BE2C (cell line): ENCODE measurements at regions not wholly inside any gene's neighbourhood (a gene's known extent, or its start where the extent isn't known, plus 50 kb on each side); places are given as distances from the start of the nearest gene placed in this dataset.

Experiments used
- DNase-seq: peaks from one replicate; pipeline ENCODE4 v3.0.0-alpha.2; 2020
- H3K27me3 ChIP-seq: fragments of 250-450 bp; sonication (Bioruptor Pico); 2 replicates; pipeline ENCODE4 v1.5.1; 2020; ENCODE audit warnings: mild to moderate bottlenecking
- H3K36me3 ChIP-seq: fragments of 250-450 bp; sonication (Bioruptor Pico); 2 replicates; pipeline ENCODE4 v1.5.1; 2020; ENCODE audit warnings: mild to moderate bottlenecking
- H3K4me1 ChIP-seq: fragments of 250-450 bp; sonication (Bioruptor Pico); 2 replicates; pipeline ENCODE4 v1.5.1; 2020
- H3K4me3 ChIP-seq: 2 replicates; pipeline ENCODE4 v1.5.1; 2011; ENCODE audit warnings: low read depth, low read length
- H3K9me3 ChIP-seq: fragments of 250-450 bp; sonication (Bioruptor Pico); 2 replicates; pipeline ENCODE4 v1.5.1; 2020
- TF ChIP-seq, protein P1 (sequence below): IDR thresholded peaks from 2 replicates; pipeline ENCODE4 v1.5.1; 2012; ENCODE audit warnings: mild to moderate bottlenecking, low read depth, low read length

DNA sequence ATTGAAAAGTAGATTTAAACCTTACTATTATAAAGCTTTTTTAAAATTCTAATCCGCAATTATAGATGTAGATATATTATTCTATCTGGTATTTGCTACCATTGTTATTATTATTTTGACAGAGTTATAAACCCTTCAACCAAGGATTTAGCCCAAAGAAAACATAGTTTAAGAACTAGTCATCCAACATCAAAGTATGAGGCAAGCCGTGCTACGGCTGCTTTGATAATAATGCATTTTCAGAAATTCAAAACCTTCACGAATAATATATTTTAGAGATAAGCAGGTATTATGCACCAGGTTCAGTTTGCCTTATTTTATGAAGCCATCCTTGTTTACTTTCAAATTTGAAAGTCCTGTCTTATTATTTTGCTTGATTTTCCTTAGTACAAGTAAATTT lies 1501.7 kb downstream of the RAPGEF2 start:
- Histone ChIP-seq H3K4me1 (no peaks in the 10 kb centered on the region), H3K36me3 (no peaks in the 10 kb centered on the region), H3K9me3 (no peaks in the 10 kb centered on the region), H3K27me3 (no peaks in the 10 kb centered on the region), H3K4me3 (no peak overlapping the region)
- TF ChIP-seq, protein P1, sequence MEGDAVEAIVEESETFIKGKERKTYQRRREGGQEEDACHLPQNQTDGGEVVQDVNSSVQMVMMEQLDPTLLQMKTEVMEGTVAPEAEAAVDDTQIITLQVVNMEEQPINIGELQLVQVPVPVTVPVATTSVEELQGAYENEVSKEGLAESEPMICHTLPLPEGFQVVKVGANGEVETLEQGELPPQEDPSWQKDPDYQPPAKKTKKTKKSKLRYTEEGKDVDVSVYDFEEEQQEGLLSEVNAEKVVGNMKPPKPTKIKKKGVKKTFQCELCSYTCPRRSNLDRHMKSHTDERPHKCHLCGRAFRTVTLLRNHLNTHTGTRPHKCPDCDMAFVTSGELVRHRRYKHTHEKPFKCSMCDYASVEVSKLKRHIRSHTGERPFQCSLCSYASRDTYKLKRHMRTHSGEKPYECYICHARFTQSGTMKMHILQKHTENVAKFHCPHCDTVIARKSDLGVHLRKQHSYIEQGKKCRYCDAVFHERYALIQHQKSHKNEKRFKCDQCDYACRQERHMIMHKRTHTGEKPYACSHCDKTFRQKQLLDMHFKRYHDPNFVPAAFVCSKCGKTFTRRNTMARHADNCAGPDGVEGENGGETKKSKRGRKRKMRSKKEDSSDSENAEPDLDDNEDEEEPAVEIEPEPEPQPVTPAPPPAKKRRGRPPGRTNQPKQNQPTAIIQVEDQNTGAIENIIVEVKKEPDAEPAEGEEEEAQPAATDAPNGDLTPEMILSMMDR = no peak
- no peak for DNase-seq

DNA sequence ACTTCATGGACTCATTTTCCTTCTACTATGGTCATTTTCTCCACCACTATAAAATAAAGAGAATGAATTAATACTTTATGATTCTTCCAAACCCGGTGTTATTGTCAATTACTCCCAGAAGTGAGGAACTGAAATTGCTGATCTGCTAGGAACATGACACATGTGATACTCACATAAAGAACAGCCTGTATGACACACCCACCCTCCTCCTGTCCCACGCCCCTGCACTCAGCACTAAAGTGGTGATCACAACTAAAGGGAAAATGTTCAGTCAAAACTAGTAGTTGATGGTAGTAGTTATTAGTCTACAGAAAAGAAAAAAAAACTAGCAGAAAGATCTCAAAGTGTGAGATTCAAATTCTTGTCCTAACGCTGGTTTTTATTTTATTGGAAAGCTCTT lies 1508.3 kb downstream of the RAPGEF2 start:
- Histone ChIP-seq H3K4me3 (no peak overlapping the region), H3K9me3 (no peaks in the 10 kb centered on the region), H3K27me3 (no peaks in the 10 kb centered on the region), H3K36me3 (no peaks in the 10 kb centered on the region), H3K4me1 (no peaks in the 10 kb centered on the region)
- TF ChIP-seq, protein P1 = no peak
- no peak for DNase-seq

DNA sequence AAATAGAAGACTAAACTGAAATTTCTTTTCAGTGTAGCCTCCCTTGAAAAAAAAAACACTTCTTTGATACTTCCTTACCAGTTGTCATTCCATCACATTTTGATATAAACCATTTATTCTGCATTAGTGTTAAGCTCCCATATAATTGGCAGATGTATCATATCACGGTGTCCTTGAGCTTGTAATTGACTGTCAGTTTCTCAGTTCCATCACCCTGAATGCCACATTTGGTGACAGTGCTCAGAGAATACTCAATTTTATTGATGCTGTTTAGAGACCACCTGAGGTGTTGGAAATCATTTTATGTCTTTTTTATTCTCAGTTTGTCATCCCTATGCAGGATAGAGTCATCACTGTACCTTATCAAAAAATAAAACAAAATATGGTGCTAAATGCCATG lies 1528.2 kb downstream of the RAPGEF2 start:
- Histone ChIP-seq H3K4me1 (no peaks in the 10 kb centered on the region), H3K27me3 (no peaks in the 10 kb centered on the region), H3K36me3 (no peaks in the 10 kb centered on the region), H3K9me3 (no peaks in the 10 kb centered on the region), H3K4me3 (no peak overlapping the region)
- DNase-seq = no peak
- TF ChIP-seq, protein P1 = no peak

DNA sequence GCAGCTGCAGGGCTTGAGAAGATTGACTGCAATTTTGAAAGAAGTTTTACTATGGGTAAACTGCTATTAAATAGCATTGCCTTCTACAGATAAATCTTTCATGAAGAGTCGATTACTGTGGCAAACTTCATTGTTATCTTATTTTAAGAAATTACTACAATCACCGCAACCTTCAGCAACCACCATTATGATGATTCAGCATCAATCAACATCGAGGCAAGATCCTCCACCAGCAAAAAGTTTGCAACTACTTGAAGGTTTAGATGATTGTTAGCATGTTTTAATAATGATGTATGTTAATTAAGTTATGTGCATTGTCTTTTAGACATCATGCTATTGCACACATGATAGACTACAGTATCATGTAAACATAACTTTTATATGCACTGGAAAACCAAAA lies 1511.0 kb downstream of the FSTL5 start:
- peaks cover 2% of the 10 kb centered on the region for H3K4me1 ChIP-seq
- H3K27me3 ChIP-seq = no peaks in the 10 kb centered on the region
- no peaks in the 10 kb centered on the region; the same call in 1 of the 2 replicates for H3K9me3 ChIP-seq
- no peak for DNase-seq
- no peak overlapping the region for H3K4me3 ChIP-seq
- no peaks in the 10 kb centered on the region for H3K36me3 ChIP-seq
- TF ChIP-seq, protein P1 = no peak

- H3K4me1 ChIP-seq = no peaks in the 10 kb centered on the region
- no peaks in the 10 kb centered on the region for H3K36me3 ChIP-seq
- DNase-seq = no peak
- TF ChIP-seq, protein P1 = no peak
- no peaks in the 10 kb centered on the region for H3K27me3 ChIP-seq
- H3K9me3 ChIP-seq = no peaks in the 10 kb centered on the region
- no peak overlapping the region for H3K4me3 ChIP-seq
Measured at GRCh38 chr4:160675550-160675949, 1488.2 kb downstream of the FSTL5 start.

DNA sequence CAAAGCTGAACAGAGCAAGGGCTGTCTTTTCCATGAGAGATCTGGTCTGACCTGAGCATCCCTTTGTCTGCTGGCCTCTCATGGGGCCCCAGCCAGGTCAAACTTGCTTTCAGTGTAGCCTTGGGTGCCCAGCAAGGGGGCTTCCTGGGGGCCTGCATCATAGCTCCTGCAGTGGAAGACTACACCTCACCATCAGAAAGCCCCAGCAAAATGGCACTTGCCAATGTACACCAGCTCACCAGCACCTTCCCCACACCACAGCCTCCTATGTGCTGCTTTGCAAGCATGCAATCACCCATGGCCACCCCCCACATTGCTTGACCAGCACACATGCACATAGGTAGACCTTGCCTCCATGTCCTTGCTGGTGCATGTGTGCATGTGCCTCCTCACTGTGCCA lies 1478.1 kb downstream of the FSTL5 start:
- no peaks in the 10 kb centered on the region for H3K36me3 ChIP-seq
- 0 out of 2 replicates have a peak, but pooled peaks cover 4% of the 10 kb centered on the region for H3K4me1 ChIP-seq
- no peak for DNase-seq
- H3K27me3 ChIP-seq = no peaks in the 10 kb centered on the region
- H3K4me3 ChIP-seq = no peak overlapping the region
- TF ChIP-seq, protein P1 = no peak
- H3K9me3 ChIP-seq = no peaks in the 10 kb centered on the region
